Ascending aorta (tissue), 2 donors: ENCODE measurements at regions not wholly inside any gene's neighbourhood (a gene's known extent, or its start where the extent isn't known, plus 50 kb on each side); places are given as distances from the start of the nearest gene placed in this dataset.

ENCODE experiments used
- DNase-seq, 2 donors: peaks; one replicate each; pipeline ENCODE4 v3.0.0-alpha.2; 2019; ENCODE audit warnings: low spot score in 2 of 2
- H3K27ac ChIP-seq, 2 donors: fragments of 200-600 bp; sonication (generic); one replicate each; pipeline ENCODE4 v1.5.1; 2016 to 2017; ENCODE audit warnings: mild to moderate bottlenecking in 1 of 2
- H3K27me3 ChIP-seq: fragments of 200-600 bp; sonication (generic); one replicate; pipeline ENCODE4 v1.5.1; 2017
- H3K36me3 ChIP-seq, 2 donors: fragments of 200-600 bp; sonication (generic); one replicate each; pipeline ENCODE4 v1.5.1; 2016
- H3K4me1 ChIP-seq, 2 donors: fragments of 200-600 bp; sonication (generic); one replicate each; pipeline ENCODE4 v1.5.1; 2016 to 2017; ENCODE audit warnings: mild to moderate bottlenecking in 1 of 2
- H3K4me3 ChIP-seq, 2 donors: fragments of 200-600 bp; sonication (generic); one replicate each; pipeline ENCODE4 v1.5.1; 2016 to 2017; ENCODE audit warnings: mild to moderate bottlenecking in 1 of 2
- H3K9me3 ChIP-seq, 2 donors: fragments of 200-600 bp; sonication (generic); one replicate each; pipeline ENCODE4 v1.5.1; 2016
- CTCF ChIP-seq, 3 experiments: fragments of 200-600 bp in 2 of 3; fragments of 450-650 bp in 1 of 3; sonication (generic) in 2 of 3; IDR thresholded peaks; one replicate each; pipeline ENCODE4 v1.5.1; 2016 to 2019; ENCODE audit warnings: antibody characterized with exemption in 3 of 3, mild to moderate bottlenecking in 1 of 3, moderate library complexity in 1 of 3
- intact Hi-C: fragments of 100-400 bp; cut with DNase I; formaldehyde crosslinking; loops from one replicate; pipeline ENCODE4 v1.15.1; 2023

GRCh38 chr9:11097020-11097419 is 484.2 kb upstream of the PTPRD start:
- Histone ChIP-seq H3K27me3 (no peaks in the 10 kb centered on the region), H3K36me3 (no peaks in the 10 kb centered on the region), H3K9me3 (no peaks in the 10 kb centered on the region), H3K27ac (no peak overlapping the region), H3K4me1 (no peaks in the 10 kb centered on the region), H3K4me3 (no peak overlapping the region)
- no peak for TF ChIP-seq CTCF (IDR thresholded peaks at IDR 0.05)
- intact Hi-C loops = no loop called here
- DNase-seq = no peak

- intact Hi-C loops = no loop called here
- Histone ChIP-seq H3K4me1 (no peaks in the 10 kb centered on the region), H3K27ac (no peak overlapping the region), H3K9me3 (no peaks in the 10 kb centered on the region), H3K4me3 (no peak overlapping the region), H3K27me3 (no peaks in the 10 kb centered on the region), H3K36me3 (no peaks in the 10 kb centered on the region)
- no peak for DNase-seq
- TF ChIP-seq CTCF (IDR thresholded peaks at IDR 0.05) = no peak
Observed at GRCh38 chr9:11103525-11103924, 490.7 kb upstream of the PTPRD start.

GRCh38 chr9:11107196-11107595 is 494.4 kb upstream of the PTPRD start:
- intact Hi-C loops = no loop called here
- Histone ChIP-seq H3K9me3 (no peaks in the 10 kb centered on the region), H3K4me1 (no peaks in the 10 kb centered on the region), H3K27ac (no peak overlapping the region), H3K4me3 (no peak overlapping the region), H3K27me3 (no peaks in the 10 kb centered on the region), H3K36me3 (no peaks in the 10 kb centered on the region)
- no peak for DNase-seq
- no peak for TF ChIP-seq CTCF (IDR thresholded peaks at IDR 0.05)

- TF ChIP-seq CTCF (IDR thresholded peaks at IDR 0.05) = no peak
- Histone ChIP-seq H3K36me3 (no peaks in the 10 kb centered on the region), H3K4me1 (no peaks in the 10 kb centered on the region), H3K27me3 (no peaks in the 10 kb centered on the region), H3K27ac (no peak overlapping the region), H3K4me3 (no peak overlapping the region), H3K9me3 (no peaks in the 10 kb centered on the region)
- DNase-seq = no peak
- intact Hi-C loops = no loop called here
Observed at GRCh38 chr9:11128156-11128555, 515.4 kb upstream of the PTPRD start.

- DNase-seq = no peak
- TF ChIP-seq CTCF (IDR thresholded peaks at IDR 0.05) = no peak
- Histone ChIP-seq H3K27me3 (no peaks in the 10 kb centered on the region), H3K36me3 (no peaks in the 10 kb centered on the region), H3K27ac (no peak overlapping the region), H3K4me3 (no peak overlapping the region), H3K9me3 (no peaks in the 10 kb centered on the region), H3K4me1 (no peaks in the 10 kb centered on the region)
- intact Hi-C loops = no loop called here
Observed at GRCh38 chr9:11135851-11136250, 523.0 kb upstream of the PTPRD start.

GRCh38 chr9:11141357-11141756 is 528.6 kb upstream of the PTPRD start:
- Histone ChIP-seq H3K27me3 (no peaks in the 10 kb centered on the region), H3K36me3 (no peaks in the 10 kb centered on the region), H3K4me1 (no peaks in the 10 kb centered on the region), H3K27ac (no peak overlapping the region), H3K9me3 (no peaks in the 10 kb centered on the region), H3K4me3 (no peak overlapping the region)
- DNase-seq = no peak
- no peak for TF ChIP-seq CTCF (IDR thresholded peaks at IDR 0.05)
- intact Hi-C loops = no loop called here
